ENCODE measurements at regions not wholly inside any gene's neighbourhood (a gene's known extent, or its start where the extent isn't known, plus 50 kb on each side); places are given as distances from the start of the nearest gene placed in this dataset.

DNA sequence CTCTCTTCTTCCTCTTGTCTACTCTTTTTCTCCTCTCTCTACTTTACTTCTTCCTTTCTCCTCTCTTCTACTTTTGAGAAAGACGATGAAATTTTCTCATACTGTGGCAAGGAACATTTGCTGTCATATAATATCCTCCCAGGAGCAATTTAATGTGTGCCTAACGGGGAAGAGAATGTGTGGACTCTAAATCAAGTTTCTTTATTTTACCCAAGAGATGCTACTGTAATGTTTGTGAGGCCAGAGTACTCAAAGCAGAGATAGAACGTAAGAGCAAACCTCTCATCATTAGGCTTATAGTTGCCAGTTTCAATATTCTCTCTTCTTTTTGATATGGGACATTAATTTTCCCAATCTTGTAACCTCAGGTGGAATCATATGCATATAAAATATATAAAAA, 801.4 kb downstream of the BCKDHB start:
- no peak for DNase-seq (ENCODE audit: low spot score)
- Histone ChIP-seq H3K79me1 (ENCODE audit: low read depth, low read length) (no peaks in the 10 kb centered on the region), H2AFZ (ENCODE audit: low read length) (peak overlapping the region; percentile 35), H3K9ac (ENCODE audit: low read depth, low read length, poor library complexity) (no peak overlapping the region), H4K8ac (ENCODE audit: low read depth, low read length) (no peak overlapping the region), H3K4me3 (ENCODE audit: low read length in 2 of 2) (no peak overlapping the region), H3K23ac (ENCODE audit: low read depth, low read length, poor library complexity) (no peak overlapping the region), H2BK120ac (ENCODE audit: low read depth, low read length) (no peak overlapping the region), H2BK15ac (ENCODE audit: low read length) (no peak overlapping the region), H3K27ac (replicated peaks; ENCODE audit: low read length) (no peak overlapping the region), H3K9me3 (replicated peaks in 1 of 2; ENCODE audit: control insufficient read depth in 2 of 2, insufficient read depth in 1 of 2, low read depth in 1 of 2, low read length in 2 of 2) (no peaks in the 10 kb centered on the region), H3K4me2 (ENCODE audit: insufficient read depth, low read length, poor library complexity, severe bottlenecking) (no peak overlapping the region), H2BK5ac (ENCODE audit: low read length) (no peak overlapping the region), H2AK5ac (ENCODE audit: low read depth, low read length) (no peak overlapping the region), H2BK12ac (ENCODE audit: low read length) (no peak overlapping the region), H3K4me1 (ENCODE audit: control insufficient read depth in 2 of 2, insufficient read depth in 1 of 2, low read depth in 1 of 2, low read length in 2 of 2) (no peaks in the 10 kb centered on the region), H3K27me3 (ENCODE audit: control insufficient read depth in 3 of 3, insufficient read depth in 3 of 3, low read depth in 1 of 3, low read length in 3 of 3) (no peaks in the 10 kb centered on the region), H3K14ac (ENCODE audit: low read length) (no peak overlapping the region), H3K18ac (ENCODE audit: low read length) (no peak overlapping the region), H3K4ac (ENCODE audit: low read length) (no peak overlapping the region), H3K36me3 (replicated peaks in 1 of 2; ENCODE audit: control insufficient read depth in 2 of 2, insufficient read depth in 2 of 2, low read length in 2 of 2) (no peaks in the 10 kb centered on the region), H4K91ac (ENCODE audit: low read depth, low read length, poor library complexity) (no peak overlapping the region)
- no CpG with 5 or more reads among the region's 3 CpGs for WGBS, 2 donors (ENCODE audit: extremely low coverage in 2 of 2, insufficient read length in 2 of 2, insufficient replicate concordance in 1 of 2)

DNA sequence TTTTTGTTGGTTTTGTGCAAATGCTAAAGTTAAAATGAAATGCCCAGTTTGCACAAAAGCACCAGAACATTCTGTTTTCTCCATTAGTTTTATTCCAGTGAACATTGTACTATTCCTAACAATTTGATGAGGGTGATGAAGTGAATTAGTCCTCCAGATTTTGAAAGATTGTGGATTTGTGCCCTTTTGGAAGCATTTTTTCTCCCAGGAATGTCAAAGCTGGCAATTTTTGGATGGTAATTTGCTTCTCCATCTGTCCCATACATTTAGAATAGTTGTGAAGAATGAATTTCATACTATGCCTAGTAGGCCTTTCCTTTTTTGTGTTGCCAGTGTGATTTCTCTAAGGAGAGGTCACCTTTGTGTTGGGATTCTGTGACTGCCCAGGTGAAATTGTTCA, 797.2 kb downstream of the BCKDHB start:
- H2AFZ ChIP-seq (ENCODE audit: low read length) = no peak overlapping the region
- no peak overlapping the region for H3K23ac ChIP-seq (ENCODE audit: low read depth, low read length, poor library complexity)
- no peak overlapping the region for H3K4me3 ChIP-seq (ENCODE audit: low read length in 2 of 2)
- no peak overlapping the region for H2BK12ac ChIP-seq (ENCODE audit: low read length)
- no peak overlapping the region for H3K4me2 ChIP-seq (ENCODE audit: insufficient read depth, low read length, poor library complexity, severe bottlenecking)
- no peak overlapping the region for H3K27ac ChIP-seq (replicated peaks; ENCODE audit: low read length)
- H2BK5ac ChIP-seq (ENCODE audit: low read length) = no peak overlapping the region
- H2AK5ac ChIP-seq (ENCODE audit: low read depth, low read length) = no peak overlapping the region
- H2BK15ac ChIP-seq (ENCODE audit: low read length) = no peak overlapping the region
- no peaks in the 10 kb centered on the region for H3K79me1 ChIP-seq (ENCODE audit: low read depth, low read length)
- H3K9ac ChIP-seq (ENCODE audit: low read depth, low read length, poor library complexity) = no peak overlapping the region
- no peak overlapping the region for H2BK120ac ChIP-seq (ENCODE audit: low read depth, low read length)
- no peak overlapping the region for H3K4ac ChIP-seq (ENCODE audit: low read length)
- H4K91ac ChIP-seq (ENCODE audit: low read depth, low read length, poor library complexity) = no peak overlapping the region
- H3K18ac ChIP-seq (ENCODE audit: low read length) = no peak overlapping the region
- H3K4me1 ChIP-seq (ENCODE audit: control insufficient read depth in 2 of 2, insufficient read depth in 1 of 2, low read depth in 1 of 2, low read length in 2 of 2) = no peaks in the 10 kb centered on the region
- H3K27me3 ChIP-seq (ENCODE audit: control insufficient read depth in 3 of 3, insufficient read depth in 3 of 3, low read depth in 1 of 3, low read length in 3 of 3) = no peaks in the 10 kb centered on the region
- no peak for DNase-seq (ENCODE audit: low spot score)
- no peak overlapping the region for H4K8ac ChIP-seq (ENCODE audit: low read depth, low read length)
- H3K14ac ChIP-seq (ENCODE audit: low read length) = no peak overlapping the region
- peaks cover 4 to 8% of the 10 kb centered on the region in 2 donors for H3K9me3 ChIP-seq (replicated peaks in 1 of 2; ENCODE audit: control insufficient read depth in 2 of 2, insufficient read depth in 1 of 2, low read depth in 1 of 2, low read length in 2 of 2)
- no peaks in the 10 kb centered on the region for H3K36me3 ChIP-seq (replicated peaks in 1 of 2; ENCODE audit: control insufficient read depth in 2 of 2, insufficient read depth in 2 of 2, low read length in 2 of 2)

DNA sequence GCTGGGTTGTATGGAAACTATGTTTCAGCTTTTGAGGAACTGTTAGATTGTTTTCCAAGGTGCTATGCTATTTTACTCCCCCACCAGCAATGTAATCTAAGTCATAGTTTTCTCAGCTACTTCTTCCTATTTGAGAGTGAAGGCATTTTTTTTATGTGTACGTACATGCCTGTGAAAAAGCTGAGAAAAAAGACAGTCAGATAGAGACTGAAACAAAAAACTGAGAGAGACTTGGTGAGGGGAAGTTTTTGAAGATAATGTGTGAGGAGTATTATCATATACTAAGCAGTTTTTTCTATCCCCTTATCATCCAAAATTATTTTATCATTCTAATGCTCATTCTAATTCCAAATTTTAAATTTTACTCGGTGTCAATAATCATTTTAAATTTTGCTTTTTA, 780.0 kb downstream of the BCKDHB start:
- Histone ChIP-seq H3K27me3 (ENCODE audit: control insufficient read depth in 3 of 3, insufficient read depth in 3 of 3, low read depth in 1 of 3, low read length in 3 of 3) (no peaks in the 10 kb centered on the region), H3K18ac (ENCODE audit: low read length) (no peak overlapping the region), H3K27ac (replicated peaks; ENCODE audit: low read length) (no peak overlapping the region), H4K91ac (ENCODE audit: low read depth, low read length, poor library complexity) (no peak overlapping the region), H2BK120ac (ENCODE audit: low read depth, low read length) (no peak overlapping the region), H2AFZ (ENCODE audit: low read length) (no peak overlapping the region), H3K4me2 (ENCODE audit: insufficient read depth, low read length, poor library complexity, severe bottlenecking) (no peak overlapping the region), H2BK15ac (ENCODE audit: low read length) (no peak overlapping the region), H3K4ac (ENCODE audit: low read length) (no peak overlapping the region), H3K9ac (ENCODE audit: low read depth, low read length, poor library complexity) (no peak overlapping the region), H3K14ac (ENCODE audit: low read length) (no peak overlapping the region), H2AK5ac (ENCODE audit: low read depth, low read length) (no peak overlapping the region), H2BK5ac (ENCODE audit: low read length) (no peak overlapping the region), H3K4me3 (ENCODE audit: low read length in 2 of 2) (no peak overlapping the region), H3K79me1 (ENCODE audit: low read depth, low read length) (no peaks in the 10 kb centered on the region), H3K4me1 (ENCODE audit: control insufficient read depth in 2 of 2, insufficient read depth in 1 of 2, low read depth in 1 of 2, low read length in 2 of 2) (peaks cover 0 to under 1% of the 10 kb centered on the region in 2 donors), H2BK12ac (ENCODE audit: low read length) (no peak overlapping the region), H3K23ac (ENCODE audit: low read depth, low read length, poor library complexity) (no peak overlapping the region), H4K8ac (ENCODE audit: low read depth, low read length) (no peak overlapping the region), H3K36me3 (replicated peaks in 1 of 2; ENCODE audit: control insufficient read depth in 2 of 2, insufficient read depth in 2 of 2, low read length in 2 of 2) (no peaks in the 10 kb centered on the region), H3K9me3 (replicated peaks in 1 of 2; ENCODE audit: control insufficient read depth in 2 of 2, insufficient read depth in 1 of 2, low read depth in 1 of 2, low read length in 2 of 2) (no peaks in the 10 kb centered on the region)
- 100% methylated on average over 1 of the region's 2 CpGs; no CpG with 5 or more reads in 1 of the 2 donors for WGBS, 2 donors (ENCODE audit: extremely low coverage in 2 of 2, insufficient read length in 2 of 2, insufficient replicate concordance in 1 of 2)
- DNase-seq (ENCODE audit: low spot score) = no peak

GRCh38 chr6:80872951-80873308, 766.5 kb downstream of the BCKDHB start:
- H3K4me1 ChIP-seq (ENCODE audit: control insufficient read depth in 2 of 2, insufficient read depth in 1 of 2, low read depth in 1 of 2, low read length in 2 of 2) = peaks cover 2 to 3% of the 10 kb centered on the region in 2 donors
- H3K9me3 ChIP-seq (replicated peaks in 1 of 2; ENCODE audit: control insufficient read depth in 2 of 2, insufficient read depth in 1 of 2, low read depth in 1 of 2, low read length in 2 of 2) = no peaks in the 10 kb centered on the region
- H3K27me3 ChIP-seq (ENCODE audit: control insufficient read depth in 3 of 3, insufficient read depth in 3 of 3, low read depth in 1 of 3, low read length in 3 of 3) = no peaks in the 10 kb centered on the region
- H3K27ac ChIP-seq (replicated peaks; ENCODE audit: low read length) = no peak overlapping the region
- H3K18ac ChIP-seq (ENCODE audit: low read length) = no peak overlapping the region
- H3K4ac ChIP-seq (ENCODE audit: low read length) = no peak overlapping the region
- H3K36me3 ChIP-seq (replicated peaks in 1 of 2; ENCODE audit: control insufficient read depth in 2 of 2, insufficient read depth in 2 of 2, low read length in 2 of 2) = no peaks in the 10 kb centered on the region
- H3K4me2 ChIP-seq (ENCODE audit: insufficient read depth, low read length, poor library complexity, severe bottlenecking) = no peak overlapping the region
- DNase-seq (ENCODE audit: low spot score) = no peak
- no peak overlapping the region for H4K8ac ChIP-seq (ENCODE audit: low read depth, low read length)
- no peak overlapping the region for H2BK5ac ChIP-seq (ENCODE audit: low read length)
- no peak overlapping the region for H2AFZ ChIP-seq (ENCODE audit: low read length)
- WGBS, 2 donors (ENCODE audit: extremely low coverage in 2 of 2, insufficient read length in 2 of 2, insufficient replicate concordance in 1 of 2) = no CpG with 5 or more reads among the region's 1 CpG
- no peaks in the 10 kb centered on the region for H3K79me1 ChIP-seq (ENCODE audit: low read depth, low read length)
- H2BK12ac ChIP-seq (ENCODE audit: low read length) = no peak overlapping the region
- no peak overlapping the region for H3K14ac ChIP-seq (ENCODE audit: low read length)
- H3K9ac ChIP-seq (ENCODE audit: low read depth, low read length, poor library complexity) = no peak overlapping the region
- no peak overlapping the region for H3K23ac ChIP-seq (ENCODE audit: low read depth, low read length, poor library complexity)
- H4K91ac ChIP-seq (ENCODE audit: low read depth, low read length, poor library complexity) = no peak overlapping the region
- no peak overlapping the region for H3K4me3 ChIP-seq (ENCODE audit: low read length in 2 of 2)
- no peak overlapping the region for H2AK5ac ChIP-seq (ENCODE audit: low read depth, low read length)
- no peak overlapping the region for H2BK15ac ChIP-seq (ENCODE audit: low read length)
- H2BK120ac ChIP-seq (ENCODE audit: low read depth, low read length) = no peak overlapping the region

Measured in neuronal stem cell (in vitro differentiated cells).